Spleen (tissue), 11 donors: ENCODE measurements at regions not wholly inside any gene's neighbourhood (a gene's known extent, or its start where the extent isn't known, plus 50 kb on each side); places are given as distances from the start of the nearest gene placed in this dataset.
A peak's percentile ranks its signal among the peaks of the same experiment; 100 is the strongest.

ENCODE experiments used
- DNase-seq: peaks from one replicate; pipeline ENCODE4 v3.0.0-alpha.2; 2020
- H3K27ac ChIP-seq, 8 donors: fragments of 200-600 bp; sonication (generic) in 7 of 8; 1 replicate in 4 of 8; 2 replicates in 4 of 8; pipeline versions ENCODE4 v1.5.0 to v1.8.0; 2016 to 2021; ENCODE audit warnings: inconsistent platforms in 4 of 8, mild to moderate bottlenecking in 4 of 8, moderate library complexity in 1 of 8
- H3K27me3 ChIP-seq, 7 donors: fragments of 200-600 bp; sonication (generic) in 6 of 7; replicated peaks in 1 of 7; 1 replicate in 4 of 7; 2 replicates in 3 of 7; pipeline versions ENCODE4 v1.5.0 to v1.8.0; 2016 to 2021; ENCODE audit warnings: inconsistent platforms in 3 of 7, mild to moderate bottlenecking in 1 of 7
- H3K36me3 ChIP-seq, 6 donors: fragments of 200-600 bp; sonication (generic) in 5 of 6; 1 replicate in 4 of 6; 2 replicates in 2 of 6; pipeline versions ENCODE4 v1.5.0 to v1.8.0; 2016 to 2021; ENCODE audit warnings: inconsistent platforms in 2 of 6
- H3K4me1 ChIP-seq, 6 donors: fragments of 200-600 bp; sonication (generic) in 5 of 6; 1 replicate in 3 of 6; 2 replicates in 3 of 6; pipeline versions ENCODE4 v1.5.0 to v1.8.0; 2016 to 2021; ENCODE audit warnings: inconsistent platforms in 3 of 6
- H3K4me3 ChIP-seq, 8 donors: fragments of 200-600 bp; sonication (generic) in 7 of 8; 1 replicate in 4 of 8; 2 replicates in 4 of 8; pipeline versions ENCODE4 v1.5.0 to v1.8.0; 2016 to 2021; ENCODE audit warnings: inconsistent platforms in 4 of 8, mild to moderate bottlenecking in 4 of 8, moderate library complexity in 2 of 8
- H3K9me3 ChIP-seq, 8 donors: fragments of 200-600 bp; sonication (generic) in 7 of 8; 1 replicate in 4 of 8; 2 replicates in 4 of 8; pipeline versions ENCODE4 v1.5.0 to v1.8.0; 2016 to 2021; ENCODE audit warnings: inconsistent platforms in 4 of 8
- POLR2A ChIP-seq, 3 donors: fragments of 450-650 bp; IDR thresholded peaks; one replicate each; pipeline ENCODE4 v1.5.1; 2017; ENCODE audit warnings: antibody characterized with exemption in 3 of 3, mild to moderate bottlenecking in 1 of 3
- POLR2AphosphoS5 ChIP-seq, 3 donors: sonication (generic); formaldehyde crosslinking; IDR thresholded peaks; one replicate each; pipeline ENCODE4 v1.5.1; 2017; ENCODE audit warnings: antibody characterized with exemption in 3 of 3
- WGBS, 5 donors: extraction: QIAGEN DNeasy Blood & Tissue Kit in 3 of 5; methylation state at CpG; one replicate each; pipeline versions ENCODE4 v1.1.5 to v1.1.7; 2013 to 2018; 5-methylcytosine and 5-hydroxymethylcytosine counted together
- intact Hi-C: fragments of 100-400 bp; cut with DNase I; formaldehyde crosslinking; loops from one replicate; pipeline ENCODE4 v1.15.0; 2023; ENCODE audit warnings: low total_unique reads
- TF ChIP-seq, protein P1 (sequence below), 11 experiments: fragments of 200-600 bp in 7 of 11; fragments of 450-650 bp in 4 of 11; sonication (generic) in 4 of 11; IDR thresholded peaks in 8 of 11; conservative IDR thresholded peaks in 3 of 11; 1 replicate in 7 of 11; 2 replicates in 4 of 11; pipeline versions ENCODE4 v1.4.0 to v1.8.0; 2016 to 2021; ENCODE audit warnings: antibody characterized with exemption in 11 of 11, inconsistent platforms in 4 of 11, mild to moderate bottlenecking in 1 of 11
- donor health status: healthy with polysubstance abuse.
- donor health status: DM: no; HTN: no; CAD: no; lungs with moderate emphysema.
- donor health status: DM: no; HTN: no; CAD: no.
- donor health status: Bipolar disorder and iron deficiency.
- donor health status: healthy.
- donor health status: DM: no; HTN: no; CAD: no.
- donor health status: DM: yes; HTN: yes; CAD: no.

GRCh38 chr6:1029141-1029540 lies 282.8 kb upstream of the FOXQ1 start:
- 75 to 90% (median 86%) methylated on average over 5 of the region's 5 CpGs for WGBS, 5 donors
- no peaks in the 10 kb centered on the region for H3K4me1 ChIP-seq
- H3K36me3 ChIP-seq: no peaks in the 10 kb centered on the region
- H3K9me3 ChIP-seq: peaks cover 0 to 3% (median 0%) of the 10 kb centered on the region in 8 donors
- no peak for TF ChIP-seq POLR2AphosphoS5 (IDR thresholded peaks at IDR 0.05)
- TF ChIP-seq, protein P1, sequence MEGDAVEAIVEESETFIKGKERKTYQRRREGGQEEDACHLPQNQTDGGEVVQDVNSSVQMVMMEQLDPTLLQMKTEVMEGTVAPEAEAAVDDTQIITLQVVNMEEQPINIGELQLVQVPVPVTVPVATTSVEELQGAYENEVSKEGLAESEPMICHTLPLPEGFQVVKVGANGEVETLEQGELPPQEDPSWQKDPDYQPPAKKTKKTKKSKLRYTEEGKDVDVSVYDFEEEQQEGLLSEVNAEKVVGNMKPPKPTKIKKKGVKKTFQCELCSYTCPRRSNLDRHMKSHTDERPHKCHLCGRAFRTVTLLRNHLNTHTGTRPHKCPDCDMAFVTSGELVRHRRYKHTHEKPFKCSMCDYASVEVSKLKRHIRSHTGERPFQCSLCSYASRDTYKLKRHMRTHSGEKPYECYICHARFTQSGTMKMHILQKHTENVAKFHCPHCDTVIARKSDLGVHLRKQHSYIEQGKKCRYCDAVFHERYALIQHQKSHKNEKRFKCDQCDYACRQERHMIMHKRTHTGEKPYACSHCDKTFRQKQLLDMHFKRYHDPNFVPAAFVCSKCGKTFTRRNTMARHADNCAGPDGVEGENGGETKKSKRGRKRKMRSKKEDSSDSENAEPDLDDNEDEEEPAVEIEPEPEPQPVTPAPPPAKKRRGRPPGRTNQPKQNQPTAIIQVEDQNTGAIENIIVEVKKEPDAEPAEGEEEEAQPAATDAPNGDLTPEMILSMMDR (IDR thresholded peaks at IDR 0.05 in 8 of 11, conservative IDR thresholded peaks at IDR 0.05 in 3 of 11): no peak
- no peak for TF ChIP-seq POLR2A (IDR thresholded peaks at IDR 0.05)
- peaks cover 0 to 13% (median 0%) of the 10 kb centered on the region in 7 donors for H3K27me3 ChIP-seq
- H3K4me3 ChIP-seq: no peak overlapping the region
- H3K27ac ChIP-seq: no peak overlapping the region
- no peak for DNase-seq
- intact Hi-C loops: no loop called here

DNA sequence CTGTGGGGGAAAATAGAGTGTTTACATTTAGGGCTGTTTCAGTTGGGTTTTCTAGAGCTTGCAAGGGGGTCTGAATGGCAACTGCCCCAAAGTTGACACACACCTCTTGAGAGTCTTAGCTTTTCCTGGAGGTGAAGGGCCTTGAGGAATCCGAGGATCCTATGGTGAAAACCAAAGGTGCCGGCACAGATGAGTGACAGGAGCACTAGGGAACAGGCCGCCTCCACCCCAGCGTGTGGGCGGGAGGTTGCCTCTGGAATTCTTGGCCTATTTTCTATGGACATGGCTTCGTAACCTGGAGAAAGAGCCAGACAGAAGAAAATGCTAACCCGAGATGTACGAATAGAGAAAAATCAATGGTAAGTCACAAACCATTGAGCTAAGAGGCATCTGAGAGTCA lies 283.2 kb upstream of the FOXQ1 start:
- H3K27ac ChIP-seq: no peak overlapping the region
- DNase-seq: peak; percentile 14
- intact Hi-C loops: no loop called here

GRCh38 chr6:1027795-1028569 lies 283.9 kb upstream of the FOXQ1 start:
- Histone ChIP-seq H3K4me3 (no peak overlapping the region), H3K27me3 (peaks cover 0 to 13% (median 0%) of the 10 kb centered on the region in 7 donors), H3K4me1 (no peaks in the 10 kb centered on the region), H3K9me3 (peaks cover 0 to 3% (median 0%) of the 10 kb centered on the region in 8 donors), H3K27ac (no peak overlapping the region), H3K36me3 (no peaks in the 10 kb centered on the region)
- DNase-seq: no peak
- WGBS, 5 donors: 68 to 82% (median 77%) methylated on average over 9 of the region's 9 CpGs
- intact Hi-C loops: no loop called here
- TF ChIP-seq, protein P1 (IDR thresholded peaks at IDR 0.05 in 8 of 11, conservative IDR thresholded peaks at IDR 0.05 in 3 of 11): no peak
- TF ChIP-seq POLR2AphosphoS5 (IDR thresholded peaks at IDR 0.05): no peak
- TF ChIP-seq POLR2A (IDR thresholded peaks at IDR 0.05): no peak

More for the DNA sequence above, 283.2 kb upstream of the FOXQ1 start:
- H3K36me3 ChIP-seq: no peaks in the 10 kb centered on the region
- peaks cover 0 to 3% (median 0%) of the 10 kb centered on the region in 8 donors for H3K9me3 ChIP-seq
- 84 to 97% (median 92%) methylated on average over 8 of the region's 8 CpGs for WGBS, 5 donors
- no peaks in the 10 kb centered on the region for H3K4me1 ChIP-seq
- no peak overlapping the region for H3K4me3 ChIP-seq
- no peak for TF ChIP-seq POLR2AphosphoS5 (IDR thresholded peaks at IDR 0.05)
- TF ChIP-seq POLR2A (IDR thresholded peaks at IDR 0.05): no peak
- H3K27me3 ChIP-seq: peaks cover 0 to 13% (median 0%) of the 10 kb centered on the region in 7 donors

DNA sequence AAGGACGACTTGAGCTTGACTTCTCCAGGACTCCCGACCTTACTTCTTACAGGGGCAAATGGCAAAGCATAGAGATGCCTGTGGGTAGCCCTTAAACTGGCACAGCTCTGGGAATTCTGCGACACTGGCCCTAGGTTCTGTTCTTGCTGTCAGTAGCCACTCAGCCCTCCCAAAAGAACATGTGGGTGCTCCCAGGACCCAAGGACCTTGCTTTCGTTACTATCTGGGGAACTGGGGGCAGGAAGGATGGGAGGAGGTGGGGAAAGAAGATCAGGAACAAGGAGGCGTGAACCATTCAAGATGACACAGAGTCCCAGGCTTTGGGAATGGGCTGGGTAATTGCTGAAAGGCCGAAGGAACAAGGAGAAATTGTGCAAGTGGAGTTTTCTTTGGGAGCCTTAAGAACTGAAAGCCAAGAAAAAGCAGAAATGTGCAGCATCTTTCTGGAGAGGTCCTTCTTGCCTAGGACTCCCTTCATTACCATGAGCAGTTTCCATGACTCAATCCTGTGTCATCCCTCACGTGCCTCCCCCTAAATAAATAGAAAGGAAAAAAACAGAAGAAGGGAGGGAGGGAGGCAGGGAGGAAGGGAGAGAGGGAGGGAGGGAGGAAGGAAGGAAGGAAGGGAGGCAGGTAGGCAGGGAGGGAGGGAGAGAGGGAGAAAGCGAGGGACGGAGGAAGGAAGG lies 284.6 kb upstream of the FOXQ1 start:
- H3K9me3 ChIP-seq: peaks cover 0 to 2% (median 0%) of the 10 kb centered on the region in 8 donors
- H3K27ac ChIP-seq: no peak overlapping the region
- no peaks in the 10 kb centered on the region for H3K4me1 ChIP-seq
- 47 to 67% (median 57%) methylated on average over 9 of the region's 9 CpGs for WGBS, 5 donors
- no peak overlapping the region for H3K4me3 ChIP-seq
- peaks cover 0 to 13% (median 0%) of the 10 kb centered on the region in 7 donors for H3K27me3 ChIP-seq
- no peak for DNase-seq
- intact Hi-C loops: no loop called here
- H3K36me3 ChIP-seq: no peaks in the 10 kb centered on the region
- no peak for TF ChIP-seq POLR2AphosphoS5 (IDR thresholded peaks at IDR 0.05)
- TF ChIP-seq, protein P1 (IDR thresholded peaks at IDR 0.05 in 8 of 11, conservative IDR thresholded peaks at IDR 0.05 in 3 of 11): no peak
- TF ChIP-seq POLR2A (IDR thresholded peaks at IDR 0.05): no peak
